HUES64 (cell line): ENCODE measurements at regions not wholly inside any gene's neighbourhood (a gene's known extent, or its start where the extent isn't known, plus 50 kb on each side); places are given as distances from the start of the nearest gene placed in this dataset.
A peak's percentile ranks its signal among the peaks of the same experiment; 100 is the strongest.

Source experiments
- H3K27ac ChIP-seq: 2 replicates; pipeline ENCODE4 v1.7.0; 2013; ENCODE audit warnings: low read depth, low read length, inconsistent platforms
- H3K27me3 ChIP-seq: 2 replicates; pipeline ENCODE4 v1.6.1; 2013; ENCODE audit warnings: mild to moderate bottlenecking, low read length; ENCODE audit not compliant: insufficient read depth
- H3K36me3 ChIP-seq: 2 replicates; pipeline ENCODE4 v1.6.1; 2013; ENCODE audit warnings: mild to moderate bottlenecking, low read length; ENCODE audit not compliant: insufficient read depth
- H3K4me1 ChIP-seq: 2 replicates; pipeline ENCODE4 v1.6.1; 2013; ENCODE audit warnings: mild to moderate bottlenecking, low read length, moderate library complexity; ENCODE audit not compliant: insufficient read depth
- H3K4me3 ChIP-seq: 2 replicates; pipeline ENCODE4 v1.5.1; 2013; ENCODE audit warnings: mild to moderate bottlenecking, low read length, moderate library complexity
- H3K9ac ChIP-seq: 2 replicates; pipeline ENCODE4 v1.6.1; 2013; ENCODE audit warnings: mild to moderate bottlenecking, low read depth, low read length
- H3K9me3 ChIP-seq: 2 replicates; pipeline ENCODE4 v1.6.1; 2013; ENCODE audit warnings: low read depth, low read length; ENCODE audit not compliant: insufficient read depth
- WGBS: fragments of 150-250, 120-280 bp; methylation state at CpG from one replicate; pipeline ENCODE4 v1.1.7; 2013; ENCODE audit warnings: missing lambda C conversion rate; 5-methylcytosine and 5-hydroxymethylcytosine counted together

DNA sequence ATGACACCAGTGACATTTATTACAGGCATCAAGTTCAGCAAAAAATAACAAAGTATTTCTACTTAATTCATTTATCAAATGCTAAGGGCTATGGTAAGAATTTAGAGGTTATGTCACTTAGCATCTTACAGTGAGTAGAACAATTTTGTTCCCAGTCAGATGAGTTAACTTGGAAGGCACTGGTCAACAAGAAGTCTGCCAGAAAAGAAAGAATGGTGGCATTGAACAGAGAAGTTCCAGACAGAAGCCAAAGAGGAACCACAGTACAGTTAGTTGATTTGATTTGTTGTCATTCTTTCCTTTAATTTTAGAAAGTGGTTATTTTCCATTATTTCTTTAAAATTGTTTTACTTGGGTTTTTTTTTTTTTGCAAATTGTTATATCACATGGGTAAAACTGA, 232.2 kb upstream of the PKN2 start:
- H3K9me3 ChIP-seq, result no peaks in the 10 kb centered on the region
- peaks cover 15% of the 10 kb centered on the region for H3K4me1 ChIP-seq
- no peaks in the 10 kb centered on the region for H3K36me3 ChIP-seq
- H3K9ac ChIP-seq, result no peak overlapping the region
- H3K27ac ChIP-seq, result no peak overlapping the region
- no peak overlapping the region for H3K4me3 ChIP-seq
- H3K27me3 ChIP-seq, result no peaks in the 10 kb centered on the region

DNA sequence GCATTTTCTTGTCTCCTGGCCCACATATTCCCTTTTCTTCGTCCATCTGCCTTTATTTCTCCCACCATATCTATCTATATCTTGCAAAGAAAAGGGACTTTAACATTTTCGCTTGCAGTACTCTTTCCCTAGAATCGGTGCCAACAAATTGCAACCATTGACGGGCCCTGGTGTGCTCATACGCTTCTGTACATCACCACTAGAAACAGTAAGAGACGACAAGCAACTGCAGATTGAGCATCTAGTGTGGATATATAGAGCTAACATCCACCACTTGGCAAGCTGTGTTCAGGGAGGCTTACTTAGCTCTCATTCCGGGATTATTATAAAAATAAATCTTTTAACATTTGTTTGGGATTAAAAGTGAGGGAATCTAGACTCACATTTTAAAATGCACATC, 230.8 kb upstream of the PKN2 start:
- Histone ChIP-seq H3K4me3 (no peak overlapping the region), H3K36me3 (no peaks in the 10 kb centered on the region), H3K27me3 (no peaks in the 10 kb centered on the region), H3K4me1 (peaks cover 15% of the 10 kb centered on the region), H3K27ac (no peak overlapping the region), H3K9me3 (no peaks in the 10 kb centered on the region), H3K9ac (no peak overlapping the region)
- 96% methylated on average over 6 of the region's 7 CpGs for WGBS

DNA sequence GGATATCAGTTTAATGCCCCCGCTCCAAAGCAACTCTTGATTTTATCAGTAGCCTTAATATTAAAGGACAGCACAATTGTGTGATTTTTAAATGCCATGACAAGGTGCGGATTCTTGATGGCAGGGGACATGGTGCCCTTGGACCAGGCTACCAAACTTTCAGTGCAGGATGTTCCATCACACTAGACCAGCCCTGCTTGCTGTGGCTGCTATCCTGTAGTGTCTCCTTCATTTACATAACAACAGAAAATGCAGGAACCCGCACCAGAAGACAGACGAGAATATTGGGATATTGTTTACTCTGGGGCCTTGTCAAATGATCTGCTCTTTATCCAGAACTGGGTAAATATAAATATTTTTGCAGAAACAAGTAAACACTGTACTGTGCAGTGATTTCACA, 229.3 kb upstream of the PKN2 start:
- Histone ChIP-seq H3K9me3 (no peaks in the 10 kb centered on the region), H3K27ac (no peak overlapping the region), H3K4me1 (peaks cover 15% of the 10 kb centered on the region), H3K36me3 (no peaks in the 10 kb centered on the region), H3K27me3 (no peaks in the 10 kb centered on the region), H3K4me3 (no peak overlapping the region), H3K9ac (no peak overlapping the region)
- WGBS, result 93% methylated on average over 2 of the region's 4 CpGs

DNA sequence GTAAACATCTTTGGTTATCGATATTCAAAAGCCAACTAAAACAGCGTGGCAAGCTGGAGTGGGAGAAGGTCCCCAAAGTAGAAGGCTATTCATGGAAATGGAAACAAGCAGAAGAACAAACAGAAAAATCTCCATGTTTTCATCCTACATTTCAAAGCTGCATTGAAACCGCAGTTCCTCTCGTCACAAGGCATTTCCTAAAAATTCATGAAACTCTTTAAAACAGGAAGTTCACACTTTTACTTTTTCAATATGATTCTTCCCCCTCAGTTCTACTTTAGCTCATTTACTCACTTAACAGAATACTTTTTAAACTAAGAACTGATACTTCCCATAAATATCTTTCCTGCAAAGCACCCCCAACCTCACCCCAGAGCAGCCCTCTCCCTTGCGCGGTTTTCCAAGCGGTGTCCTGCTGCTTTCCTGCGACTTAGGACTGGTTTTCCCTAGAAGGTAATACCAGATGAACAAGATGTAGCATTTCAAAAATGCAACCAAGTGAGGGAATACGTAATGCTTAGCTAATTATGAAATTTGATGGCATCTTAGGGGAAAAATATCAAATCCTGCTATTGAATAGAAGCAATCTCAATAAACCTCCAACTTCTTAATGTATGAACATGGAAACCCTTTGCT, 228.3 kb upstream of the PKN2 start:
- 84% methylated on average over 9 of the region's 9 CpGs for WGBS

DNA sequence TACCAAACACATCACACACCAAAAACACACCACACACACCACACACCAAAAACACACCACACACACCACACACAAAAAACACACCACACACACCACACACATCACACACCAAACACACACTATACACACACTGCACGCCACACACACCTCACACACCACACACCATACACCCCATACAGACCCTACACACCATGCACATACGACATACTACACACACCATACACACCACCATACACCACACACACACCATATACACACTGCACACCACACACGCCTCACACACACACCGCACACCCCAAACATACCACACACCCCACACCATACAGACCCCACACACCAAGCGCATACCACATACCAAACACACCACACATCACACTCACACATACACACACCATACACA, 226.9 kb upstream of the PKN2 start:
- Histone ChIP-seq H3K27me3 (peaks cover 6% of the 10 kb centered on the region), H3K36me3 (no peaks in the 10 kb centered on the region), H3K9ac (no peak overlapping the region), H3K4me1 (peaks cover 18% of the 10 kb centered on the region), H3K4me3 (no peak overlapping the region), H3K27ac (no peak overlapping the region), H3K9me3 (no peaks in the 10 kb centered on the region)
- 95% methylated on average over 5 of the region's 5 CpGs for WGBS

More for the DNA sequence above, 228.3 kb upstream of the PKN2 start:
- Histone ChIP-seq H3K4me1 (peaks cover 15% of the 10 kb centered on the region), H3K36me3 (no peaks in the 10 kb centered on the region), H3K9ac (no peak overlapping the region), H3K27me3 (no peaks in the 10 kb centered on the region), H3K4me3 (no peak overlapping the region), H3K27ac (no peak overlapping the region), H3K9me3 (no peaks in the 10 kb centered on the region)

DNA sequence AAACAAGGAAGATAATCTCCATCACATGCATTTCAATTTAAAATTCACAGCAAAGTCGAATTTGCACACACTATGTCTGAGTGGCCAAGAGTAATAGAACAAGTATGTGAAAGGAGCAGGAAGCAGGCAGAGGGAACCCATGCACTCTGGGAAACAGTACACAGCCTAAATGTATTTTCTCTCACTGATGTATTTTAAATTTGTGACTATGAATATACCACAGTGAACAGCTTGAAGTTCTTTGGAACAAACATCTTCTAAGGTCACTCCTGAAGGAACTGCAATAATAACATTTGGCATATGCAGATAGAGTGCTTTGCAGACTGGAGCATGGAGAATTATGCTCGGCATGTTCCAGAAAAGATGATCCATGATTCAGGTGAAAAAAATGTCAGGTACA, 223.1 kb upstream of the PKN2 start:
- Histone ChIP-seq H3K9ac (no peak overlapping the region), H3K27me3 (peaks cover 9% of the 10 kb centered on the region), H3K4me1 (peaks cover 5% of the 10 kb centered on the region; the same call in 1 of the 2 replicates), H3K27ac (no peak overlapping the region), H3K36me3 (no peaks in the 10 kb centered on the region), H3K9me3 (no peaks in the 10 kb centered on the region), H3K4me3 (no peak overlapping the region)
- 93% methylated on average over 2 of the region's 2 CpGs for WGBS

DNA sequence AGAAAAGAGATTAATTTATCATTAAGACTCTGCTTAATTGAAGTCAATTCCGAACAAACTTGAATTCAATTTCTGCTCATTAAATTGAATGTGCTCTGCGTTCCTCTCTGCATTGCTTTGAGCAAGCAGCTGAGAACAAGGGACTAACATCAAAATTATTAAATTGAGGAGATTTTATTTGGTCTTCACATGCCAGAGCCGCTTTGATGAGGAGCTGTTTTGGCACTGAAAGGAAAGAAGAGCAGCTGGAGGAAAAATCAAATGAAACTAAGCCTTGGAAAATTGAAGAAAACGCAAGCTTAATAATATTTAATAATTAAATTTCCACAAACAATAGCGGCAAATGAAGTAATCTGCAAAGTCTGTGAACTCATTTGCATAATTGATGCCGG, 222.0 kb upstream of the PKN2 start:
- Histone ChIP-seq H3K4me1 (peaks cover 5% of the 10 kb centered on the region; the same call in 1 of the 2 replicates), H3K27me3 (peaks cover 9% of the 10 kb centered on the region), H3K4me3 (peak overlapping the region; percentile 56), H3K9ac (peak overlapping the region; percentile 57), H3K27ac (no peak overlapping the region), H3K36me3 (no peaks in the 10 kb centered on the region), H3K9me3 (no peaks in the 10 kb centered on the region)
- WGBS, result 47% methylated on average over 5 of the region's 6 CpGs

DNA sequence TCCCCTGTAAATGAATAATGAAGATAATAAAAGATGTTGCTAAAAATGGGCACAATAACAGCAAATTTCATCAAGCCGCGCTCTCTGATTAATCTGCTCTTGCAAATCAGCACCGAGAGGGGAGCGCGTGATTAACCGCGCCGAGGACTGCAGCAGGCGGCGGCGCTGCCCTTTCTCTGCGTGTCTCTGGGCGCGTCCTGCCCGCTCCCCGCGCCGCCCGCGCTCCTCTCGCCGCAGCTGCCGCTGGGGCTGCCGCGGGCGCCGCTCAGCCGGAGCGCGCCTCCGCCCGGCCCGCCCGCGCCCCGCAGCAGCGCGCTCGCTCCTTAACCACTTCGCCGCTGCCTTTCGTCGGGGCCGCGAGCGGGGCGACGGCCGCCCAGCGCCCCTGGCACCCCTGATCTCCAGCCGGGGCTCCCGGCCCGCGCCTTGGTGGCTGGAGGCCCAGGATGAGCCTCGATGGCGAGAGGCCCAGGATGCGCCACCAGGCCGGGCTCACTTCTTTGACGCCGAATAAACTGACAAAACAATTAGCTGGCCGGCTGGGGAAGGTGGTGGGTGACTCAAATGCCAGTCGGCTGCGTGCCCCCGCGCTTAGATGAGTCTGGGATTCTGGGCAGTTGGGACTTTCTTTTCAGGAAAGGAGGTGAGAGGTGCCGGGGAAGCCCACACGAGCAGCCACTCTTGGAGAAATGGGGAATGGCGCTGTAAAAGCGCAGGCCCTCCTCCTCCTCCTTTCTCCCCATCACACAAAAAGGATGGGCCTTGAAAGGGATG, 221.4 kb upstream of the PKN2 start:
- H3K4me1 ChIP-seq, result peaks cover 5% of the 10 kb centered on the region; the same call in 1 of the 2 replicates
- H3K9ac ChIP-seq, result peak overlapping the region; percentile 57
- no peaks in the 10 kb centered on the region for H3K9me3 ChIP-seq
- no peaks in the 10 kb centered on the region for H3K36me3 ChIP-seq
- peaks cover 9% of the 10 kb centered on the region for H3K27me3 ChIP-seq
- H3K4me3 ChIP-seq, result peak overlapping the region; percentile 56
- H3K27ac ChIP-seq, result no peak overlapping the region
- 2% methylated on average over 65 of the region's 69 CpGs for WGBS

DNA sequence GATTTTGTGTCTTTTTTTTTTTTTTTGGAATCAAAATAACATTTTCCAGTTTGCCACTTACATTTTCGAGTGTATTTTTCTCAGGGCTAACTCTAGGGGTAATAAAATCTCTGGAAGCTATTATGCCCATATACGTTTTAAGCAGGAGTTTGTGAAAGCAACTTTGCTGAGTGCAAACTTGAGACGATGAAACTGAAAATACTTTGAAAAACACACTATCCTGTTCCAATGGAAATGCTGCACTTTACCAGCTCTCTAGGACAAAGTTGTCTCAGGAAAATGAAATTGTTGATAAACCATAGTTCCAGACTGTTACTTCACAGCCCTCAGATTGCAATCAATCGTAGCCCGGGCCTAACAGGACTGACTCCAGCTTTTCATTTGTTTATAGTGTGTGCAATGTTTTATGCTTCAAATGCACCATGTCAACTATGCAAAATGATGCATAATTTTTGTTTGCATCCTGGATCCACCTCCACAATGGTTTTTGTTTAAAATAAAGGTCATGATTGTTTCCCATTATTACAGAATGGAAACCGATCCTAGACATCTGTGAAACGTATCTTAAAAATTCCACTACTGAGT, 220.6 kb upstream of the PKN2 start:
- 95% methylated on average over 7 of the region's 7 CpGs for WGBS
- Histone ChIP-seq H3K4me1 (peaks cover 5% of the 10 kb centered on the region; the same call in 1 of the 2 replicates), H3K9ac (no peak overlapping the region), H3K27me3 (peaks cover 9% of the 10 kb centered on the region), H3K36me3 (no peaks in the 10 kb centered on the region), H3K4me3 (no peak overlapping the region), H3K9me3 (no peaks in the 10 kb centered on the region), H3K27ac (no peak overlapping the region)

DNA sequence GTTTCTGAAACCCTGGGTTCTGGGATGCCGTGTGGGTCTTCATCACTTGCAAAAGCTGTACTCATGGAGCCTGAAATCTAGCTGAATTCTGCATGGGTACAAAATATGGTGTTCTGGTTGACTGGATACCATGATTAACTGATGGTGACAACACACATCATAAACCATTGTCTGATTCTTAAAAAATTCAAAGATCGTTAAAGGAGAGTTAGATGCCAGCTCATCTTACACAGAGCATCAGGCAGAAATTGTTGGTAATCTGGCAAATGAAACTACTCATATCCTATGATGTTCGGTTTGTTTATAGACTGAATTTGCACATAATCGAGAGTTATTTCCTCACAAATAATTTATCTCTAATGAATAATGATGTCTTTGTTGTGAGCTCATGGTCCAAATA, 218.1 kb upstream of the PKN2 start:
- Histone ChIP-seq H3K9me3 (no peaks in the 10 kb centered on the region), H3K4me3 (no peak overlapping the region), H3K27me3 (peaks cover 9% of the 10 kb centered on the region), H3K9ac (no peak overlapping the region), H3K4me1 (peaks cover 9% of the 10 kb centered on the region; the same call in 1 of the 2 replicates), H3K36me3 (no peaks in the 10 kb centered on the region), H3K27ac (no peak overlapping the region)
- WGBS, result 98% methylated on average over 2 of the region's 4 CpGs

DNA sequence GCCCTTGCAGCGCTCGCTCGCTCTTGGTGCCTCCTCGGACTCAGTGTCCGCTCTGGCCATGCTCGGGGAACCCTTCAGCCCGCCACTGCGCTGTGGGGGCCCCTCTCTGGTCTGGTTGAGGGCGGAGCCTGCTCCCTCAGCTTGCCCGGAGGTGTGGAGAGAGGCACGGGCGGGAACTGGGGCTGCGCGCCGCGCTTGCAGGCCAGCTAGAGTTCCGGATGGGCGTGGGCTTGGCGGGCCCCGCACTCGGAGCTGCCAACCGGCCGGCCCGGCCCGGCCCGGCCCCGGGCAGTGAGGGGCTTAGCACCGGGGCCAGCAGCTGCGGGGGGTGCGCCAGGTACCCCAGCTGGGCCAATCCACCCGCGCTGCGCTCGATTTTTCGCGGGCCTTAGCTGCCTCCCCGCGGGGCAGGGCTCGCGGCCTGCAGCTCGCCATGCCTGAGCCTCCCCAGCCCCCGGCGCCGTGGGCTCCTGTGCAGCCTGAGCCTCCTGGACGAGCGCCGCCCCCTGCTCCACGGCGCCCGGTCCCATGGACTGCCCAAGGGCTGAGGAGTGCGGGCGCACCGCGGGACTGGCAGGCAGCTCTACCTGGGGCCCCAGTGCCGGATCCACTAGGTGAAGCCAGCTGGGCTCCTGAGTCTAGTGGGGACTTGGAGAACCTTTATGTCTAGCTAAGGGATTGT, 217.0 kb upstream of the PKN2 start:
- no peaks in the 10 kb centered on the region for H3K9me3 ChIP-seq
- H3K36me3 ChIP-seq, result no peaks in the 10 kb centered on the region
- H3K4me3 ChIP-seq, result no peak overlapping the region
- no peak overlapping the region for H3K27ac ChIP-seq
- H3K4me1 ChIP-seq, result peaks cover 7% of the 10 kb centered on the region; the same call in 1 of the 2 replicates
- WGBS, result 95% methylated on average over 55 of the region's 55 CpGs
- H3K27me3 ChIP-seq, result peaks cover 3% of the 10 kb centered on the region
- no peak overlapping the region for H3K9ac ChIP-seq
